Panc1 (cell line): ENCODE measurements at regions not wholly inside any gene's neighbourhood (a gene's known extent, or its start where the extent isn't known, plus 50 kb on each side); places are given as distances from the start of the nearest gene placed in this dataset.

ENCODE experiments used
- ATAC-seq: fragments of 200-7000 bp; cut with Tn5 transposase; 2 replicates; pipeline ENCODE4 v1.9.1; 2020; ENCODE audit warnings: mild to moderate bottlenecking, moderate library complexity
- BruUV-seq: library from RNA; stranded (reverse); fragments of 400-500 nt; replicated peaks from 2 replicates; lab custom pipeline; 2021; lab: Mats Ljungman, UMichigan
- CTCF ChIA-PET: fragments of 300-600 bp; sonication (Branson Sonifier 250); formaldehyde crosslinking; loops from one replicate; lab custom pipeline; 2022; ENCODE audit warnings: antibody characterized with exemption; lab: Charles Lee
- POLR2A ChIA-PET: fragments of 300-600 bp; sonication (Branson Sonifier 250); formaldehyde crosslinking; loops from one replicate; lab custom pipeline; 2022; ENCODE audit warnings: antibody characterized with exemption; lab: Charles Lee
- DNase-seq: peaks from one replicate; pipeline ENCODE4 v3.0.0-alpha.2; 2010; ENCODE audit warnings: low read depth, low spot score
- H3K27ac ChIP-seq: 2 replicates; pipeline ENCODE4 v1.5.1; 2011; ENCODE audit warnings: mild to moderate bottlenecking, low read length, inconsistent platforms
- H3K27me3 ChIP-seq: fragments of 200-500 bp; sonication (Bioruptor generic); 2 replicates; pipeline ENCODE4 v1.6.0; 2014; ENCODE audit warnings: low read length, inconsistent platforms; ENCODE audit not compliant: control insufficient read depth, insufficient read depth
- H3K36me3 ChIP-seq: fragments of 200-500 bp; sonication (Bioruptor generic); 2 replicates; pipeline ENCODE4 v1.5.1; 2014; ENCODE audit warnings: inconsistent platforms, mild to moderate bottlenecking, low read length, moderate library complexity; ENCODE audit not compliant: control insufficient read depth, insufficient read depth
- H3K4me1 ChIP-seq: 2 replicates; pipeline ENCODE4 v1.5.1; 2011; ENCODE audit warnings: inconsistent platforms, mild to moderate bottlenecking, low read length, moderate library complexity; ENCODE audit not compliant: control insufficient read depth, insufficient read depth
- H3K4me3 ChIP-seq, 2 experiments: 2 replicates each; pipeline ENCODE4 v1.5.1; 2011 to 2012; ENCODE audit warnings: low read depth in 2 of 2, low read length in 2 of 2, mild to moderate bottlenecking in 2 of 2, inconsistent platforms in 1 of 2, moderate library complexity in 1 of 2
- H3K9me3 ChIP-seq: fragments of 200-500 bp; sonication (Bioruptor generic); 2 replicates; pipeline ENCODE4 v1.5.1; 2014; ENCODE audit warnings: low read depth, mild to moderate bottlenecking, inconsistent platforms, low read length, moderate library complexity; ENCODE audit not compliant: control insufficient read depth, insufficient read depth
- CTCF ChIP-seq: fragments of 450-650 bp; IDR thresholded peaks from 2 replicates; pipeline ENCODE4 v1.5.1; 2017; ENCODE audit warnings: mild to moderate bottlenecking
- POLR2AphosphoS5 ChIP-seq: IDR thresholded peaks from 2 replicates; pipeline ENCODE4 v1.6.1; 2012; ENCODE audit warnings: mild to moderate bottlenecking, low read depth, low read length, moderate library complexity
- REST ChIP-seq, 2 experiments: IDR thresholded peaks; 2 replicates each; pipeline ENCODE4 v1.6.1; 2011 to 2012; ENCODE audit warnings: low read depth in 2 of 2, control low read depth in 1 of 2, low read length in 1 of 2, mild to moderate bottlenecking in 1 of 2, moderate library complexity in 1 of 2; ENCODE audit not compliant: insufficient read depth in 1 of 2
- SIN3A ChIP-seq: IDR thresholded peaks from 2 replicates; pipeline ENCODE4 v1.6.1; 2012; ENCODE audit warnings: low read depth, mild to moderate bottlenecking, low read length, moderate library complexity, borderline replicate concordance; ENCODE audit not compliant: insufficient read depth
- TCF7L2 ChIP-seq: IDR thresholded peaks from 2 replicates; pipeline ENCODE4 v1.6.1; 2011; ENCODE audit warnings: mild to moderate bottlenecking, low read depth, low read length, inconsistent platforms
- in situ Hi-C: cut with HindIII; loops from 2 replicates; pipeline ENCODE4 v1.10.0; 2016; ENCODE audit warnings: low sequenced_read_pairs, low pct_unique_long_range_greater_than_20kb
- intact Hi-C: fragments of 100-400 bp; cut with micrococcal nuclease; formaldehyde crosslinking; loops from one replicate; pipeline ENCODE4 v1.10.0; 2022; ENCODE audit not compliant: unreplicated experiment

GRCh38 chr6:6713657-6714056 is 125.1 kb downstream of the LY86 start:
- Histone ChIP-seq H3K36me3 (no peaks in the 10 kb centered on the region), H3K27me3 (no peaks in the 10 kb centered on the region), H3K27ac (no peak overlapping the region), H3K4me1 (no peaks in the 10 kb centered on the region), H3K4me3 (no peak overlapping the region), H3K9me3 (no peaks in the 10 kb centered on the region)
- no peak for TF ChIP-seq REST (IDR thresholded peaks at IDR 0.05; ENCODE audit: insufficient read depth in 1 of 2, low read depth in 2 of 2, low read length in 1 of 2)
- TF ChIP-seq SIN3A: no peak
- TF ChIP-seq TCF7L2: no peak
- no peak for TF ChIP-seq POLR2AphosphoS5
- no peak for TF ChIP-seq CTCF
- ATAC-seq (no peak), DNase-seq (no peak)
- BruUV-seq: no TSS peak
- ChIA-PET POLR2A (no interaction called here), CTCF (no interaction called here)
- in situ Hi-C loops (no loop called here), intact Hi-C loops (no loop called here)

- H3K4me1 ChIP-seq: no peaks in the 10 kb centered on the region
- no peaks in the 10 kb centered on the region for H3K36me3 ChIP-seq
- TF ChIP-seq REST (IDR thresholded peaks at IDR 0.05; ENCODE audit: insufficient read depth in 1 of 2, low read depth in 2 of 2, low read length in 1 of 2) (no peak), TCF7L2 (no peak), POLR2AphosphoS5 (no peak), SIN3A (no peak), CTCF (no peak)
- intact Hi-C loops: no loop called here
- DNase-seq (no peak), ATAC-seq (no peak)
- no peak overlapping the region for H3K27ac ChIP-seq
- H3K4me3 ChIP-seq: no peak overlapping the region
- ChIA-PET POLR2A (no interaction called here), CTCF (no interaction called here)
- no peaks in the 10 kb centered on the region for H3K27me3 ChIP-seq
- H3K9me3 ChIP-seq: no peaks in the 10 kb centered on the region
- no TSS peak for BruUV-seq
- in situ Hi-C loops: no loop called here
Measured at GRCh38 chr6:6714118-6714897, 125.8 kb downstream of the LY86 start.
